Sigmoid colon (tissue), 6 donors: ENCODE measurements at regions not wholly inside any gene's neighbourhood (a gene's known extent, or its start where the extent isn't known, plus 50 kb on each side); places are given as distances from the start of the nearest gene placed in this dataset.

Experiments
- DNase-seq: peaks from one replicate; pipeline ENCODE4 v3.0.0-alpha.2; 2019
- H3K27ac ChIP-seq, 4 donors: fragments of 200-600 bp; sonication (generic); one replicate each; pipeline ENCODE4 v1.5.1; 2016 to 2019; ENCODE audit warnings: mild to moderate bottlenecking in 1 of 4
- H3K27me3 ChIP-seq, 3 donors: fragments of 200-600 bp; sonication (generic); one replicate each; pipeline ENCODE4 v1.5.1; 2019; ENCODE audit warnings: mild to moderate bottlenecking in 1 of 3
- H3K36me3 ChIP-seq, 4 donors: fragments of 200-600 bp; sonication (generic); one replicate each; pipeline ENCODE4 v1.5.1; 2016 to 2019
- H3K4me1 ChIP-seq, 4 donors: fragments of 200-600 bp; sonication (generic); one replicate each; pipeline ENCODE4 v1.5.1; 2017 to 2019
- H3K4me3 ChIP-seq, 4 donors: fragments of 200-600 bp; sonication (generic); one replicate each; pipeline ENCODE4 v1.5.1; 2017 to 2019; ENCODE audit warnings: mild to moderate bottlenecking in 2 of 4, moderate library complexity in 1 of 4
- H3K9me3 ChIP-seq, 4 donors: fragments of 200-600 bp in 3 of 4; sonication (generic) in 3 of 4; one replicate each; pipeline versions ENCODE4 v1.5.1 to v1.6.1; 2013 to 2019
- CTCF ChIP-seq, 4 experiments: fragments of 450-650 bp in 3 of 4; fragments of 200-600 bp in 1 of 4; IDR thresholded peaks; one replicate each; pipeline ENCODE4 v1.5.1; 2016 to 2019; ENCODE audit warnings: antibody characterized with exemption in 4 of 4, mild to moderate bottlenecking in 3 of 4, moderate library complexity in 2 of 4
- EP300 ChIP-seq, 4 donors: sonication (generic); formaldehyde crosslinking; IDR thresholded peaks; one replicate each; pipeline ENCODE4 v1.6.1; 2017; ENCODE audit warnings: antibody characterized with exemption in 4 of 4
- POLR2A ChIP-seq, 2 donors: fragments of 450-650 bp; IDR thresholded peaks; one replicate each; pipeline ENCODE4 v1.6.1; 2016; ENCODE audit warnings: antibody characterized with exemption in 2 of 2, mild to moderate bottlenecking in 2 of 2, moderate library complexity in 2 of 2
- POLR2AphosphoS5 ChIP-seq, 4 donors: sonication (generic); formaldehyde crosslinking; IDR thresholded peaks; one replicate each; pipeline ENCODE4 v1.6.1; 2017; ENCODE audit warnings: antibody characterized with exemption in 4 of 4
- WGBS, 2 donors: extraction: QIAGEN DNeasy Blood & Tissue Kit; methylation state at CpG; one replicate each; pipeline ENCODE4 v1.1.7; 2013; 5-methylcytosine and 5-hydroxymethylcytosine counted together
- intact Hi-C: fragments of 100-400 bp; cut with DNase I; formaldehyde crosslinking; loops from one replicate; pipeline ENCODE4 v1.15.1; 2023
- donor health status: healthy with polysubstance abuse.
- donor health status: healthy.

GRCh38 chr3:82715091-82715856 is 953.8 kb upstream of the GBE1 start:
- no peaks in the 10 kb centered on the region for H3K36me3 ChIP-seq
- H3K27ac ChIP-seq = no peak overlapping the region
- H3K9me3 ChIP-seq = no peaks in the 10 kb centered on the region
- no peaks in the 10 kb centered on the region for H3K27me3 ChIP-seq
- TF ChIP-seq POLR2AphosphoS5 (IDR thresholded peaks at IDR 0.05) (no peak), EP300 (IDR thresholded peaks at IDR 0.05) (no peak), POLR2A (IDR thresholded peaks at IDR 0.05) (no peak), CTCF (IDR thresholded peaks at IDR 0.05) (no peak)
- no peak overlapping the region for H3K4me3 ChIP-seq
- peak; percentile 47 for DNase-seq
- H3K4me1 ChIP-seq = no peaks in the 10 kb centered on the region
- intact Hi-C loops = no loop called here
- WGBS, 2 donors = 93 to 94% methylated on average over 53 of the region's 53 CpGs

- WGBS, 2 donors = 71 to 80% methylated on average over 4 of the region's 4 CpGs
- intact Hi-C loops = no loop called here
- no peaks in the 10 kb centered on the region for H3K4me1 ChIP-seq
Observed at GRCh38 chr3:82707035-82707434, 945.6 kb upstream of the GBE1 start.

GRCh38 chr3:82685761-82686160 is 924.3 kb upstream of the GBE1 start:
- no peaks in the 10 kb centered on the region for H3K4me1 ChIP-seq
- intact Hi-C loops = no loop called here
- no peaks in the 10 kb centered on the region for H3K9me3 ChIP-seq
- no peaks in the 10 kb centered on the region for H3K27me3 ChIP-seq
- DNase-seq = no peak
- WGBS, 2 donors = 34 to 46% methylated on average over 3 of the region's 3 CpGs
- TF ChIP-seq POLR2AphosphoS5 (IDR thresholded peaks at IDR 0.05) (no peak), POLR2A (IDR thresholded peaks at IDR 0.05) (no peak), EP300 (IDR thresholded peaks at IDR 0.05) (no peak), CTCF (IDR thresholded peaks at IDR 0.05) (no peak)
- no peak overlapping the region for H3K27ac ChIP-seq
- H3K4me3 ChIP-seq = no peak overlapping the region
- H3K36me3 ChIP-seq = no peaks in the 10 kb centered on the region

More at GRCh38 chr3:82707035-82707434, 945.6 kb upstream of the GBE1 start:
- Histone ChIP-seq H3K4me3 (no peak overlapping the region), H3K27me3 (no peaks in the 10 kb centered on the region), H3K9me3 (no peaks in the 10 kb centered on the region), H3K36me3 (no peaks in the 10 kb centered on the region), H3K27ac (no peak overlapping the region)
- DNase-seq = peak; percentile 38
- TF ChIP-seq EP300 (IDR thresholded peaks at IDR 0.05) = no peak
- no peak for TF ChIP-seq POLR2A (IDR thresholded peaks at IDR 0.05)
- TF ChIP-seq CTCF (IDR thresholded peaks at IDR 0.05) = no peak
- TF ChIP-seq POLR2AphosphoS5 (IDR thresholded peaks at IDR 0.05) = no peak

GRCh38 chr3:82676356-82677026 is 915.0 kb upstream of the GBE1 start:
- Histone ChIP-seq H3K4me3 (no peak overlapping the region), H3K27me3 (peaks cover 0 to 4% (median 0%) of the 10 kb centered on the region in 3 donors), H3K9me3 (no peaks in the 10 kb centered on the region), H3K4me1 (no peaks in the 10 kb centered on the region), H3K36me3 (no peaks in the 10 kb centered on the region), H3K27ac (no peak overlapping the region)
- intact Hi-C loops = no loop called here
- DNase-seq = no peak
- WGBS, 2 donors = 80 to 89% methylated on average over 1 of the region's 1 CpG
- TF ChIP-seq POLR2AphosphoS5 (IDR thresholded peaks at IDR 0.05) (no peak), EP300 (IDR thresholded peaks at IDR 0.05) (no peak), CTCF (IDR thresholded peaks at IDR 0.05) (no peak), POLR2A (IDR thresholded peaks at IDR 0.05) (no peak)
